Nucleus accumbens (tissue), 56 donors: ENCODE measurements at regions not wholly inside any gene's neighbourhood (a gene's known extent, or its start where the extent isn't known, plus 50 kb on each side); places are given as distances from the start of the nearest gene placed in this dataset.
"Not testable (repeated sequence)": the region's sequence is repeated elsewhere in the genome, so short reads cannot be mapped to it uniquely, and the experiment has no call there.

Source experiments
- DNase-seq, 56 donors: peaks; one replicate each; lab custom pipeline; 2025; lab: John Stamatoyannopoulos, UW

DNA sequence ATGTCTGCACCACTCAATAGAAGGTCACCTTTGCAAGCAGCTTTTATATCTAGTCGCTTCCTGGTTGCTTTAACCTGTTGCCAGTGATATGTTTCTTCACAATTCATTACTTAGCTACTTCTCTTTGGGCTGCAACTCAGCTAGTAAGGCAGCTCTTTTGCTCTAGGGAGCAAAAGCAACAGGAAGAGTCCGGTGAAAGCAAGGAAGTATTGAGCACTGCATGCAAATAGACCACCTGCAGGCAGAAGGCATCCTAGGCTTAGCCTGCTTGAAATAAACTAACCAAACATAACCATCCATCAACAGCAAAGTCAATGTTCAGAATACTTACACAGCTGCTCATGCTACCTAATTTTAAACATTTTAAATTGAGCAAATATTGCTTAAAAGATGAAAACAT is 529.2 kb upstream of the LINC00305 start:
- no peak for DNase-seq

DNA sequence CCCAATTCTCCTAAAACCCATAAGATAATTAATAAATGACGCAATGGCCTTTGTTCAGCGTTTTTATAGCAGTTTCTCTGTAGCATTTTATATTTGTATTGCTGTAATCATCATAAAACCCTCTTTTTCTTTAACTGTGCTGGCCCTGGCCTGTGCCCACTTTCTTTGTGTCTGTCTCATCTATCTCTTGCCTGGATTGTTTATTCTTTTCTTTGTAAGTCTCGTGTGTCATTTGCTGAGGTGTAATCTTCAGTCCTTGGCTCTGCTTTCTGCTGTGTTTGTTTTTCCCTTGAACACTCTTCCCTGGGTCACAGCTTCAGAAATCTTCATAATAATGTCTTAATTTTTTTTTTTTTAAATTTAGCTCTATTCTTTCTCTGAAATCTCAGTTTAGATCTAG is 525.8 kb upstream of the LINC00305 start:
- no peak for DNase-seq

DNA sequence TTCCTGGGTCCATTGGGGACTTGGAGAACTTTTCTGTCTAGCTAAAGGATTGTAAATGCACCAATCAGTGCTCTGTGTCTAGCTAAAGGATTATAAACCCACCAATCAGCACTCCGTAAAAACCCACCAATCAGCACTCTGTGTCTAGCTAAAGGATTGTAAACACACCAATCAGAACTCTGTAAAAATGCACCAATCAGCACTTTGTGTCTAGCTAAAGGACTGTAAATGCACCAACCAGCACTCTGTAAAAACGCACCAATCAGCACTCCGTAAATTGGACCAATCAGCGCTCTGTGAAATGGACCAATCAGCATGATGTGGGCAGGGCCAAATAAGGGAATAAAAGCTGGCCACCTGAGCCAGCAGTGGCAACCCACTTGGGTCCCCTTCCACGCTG is 522.4 kb upstream of the LINC00305 start:
- DNase-seq = not testable (repeated sequence)

DNA sequence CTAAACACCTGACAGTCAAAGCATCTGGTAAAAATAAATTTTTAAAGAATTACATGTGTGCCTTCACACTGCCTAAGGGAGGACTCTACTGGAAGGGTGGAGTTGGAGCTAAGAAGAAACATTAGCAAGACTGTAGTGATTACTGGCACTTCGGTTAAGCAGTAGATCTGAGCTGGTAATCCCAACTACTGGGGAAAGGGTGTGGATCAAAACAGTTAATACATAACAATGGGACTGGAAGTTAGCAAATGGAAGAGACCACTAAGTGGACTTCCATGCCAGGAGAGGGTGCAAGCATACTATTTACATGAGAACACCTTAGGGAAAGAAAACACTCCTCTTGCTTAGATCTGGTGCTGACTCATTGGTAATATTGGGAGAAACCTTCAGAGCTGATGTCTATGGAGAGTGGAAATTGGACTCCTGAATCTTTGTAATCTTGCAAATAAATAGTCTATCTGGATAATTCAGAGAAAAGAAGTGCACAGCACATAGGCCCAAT is 519.6 kb upstream of the LINC00305 start:
- no peak for DNase-seq

DNA sequence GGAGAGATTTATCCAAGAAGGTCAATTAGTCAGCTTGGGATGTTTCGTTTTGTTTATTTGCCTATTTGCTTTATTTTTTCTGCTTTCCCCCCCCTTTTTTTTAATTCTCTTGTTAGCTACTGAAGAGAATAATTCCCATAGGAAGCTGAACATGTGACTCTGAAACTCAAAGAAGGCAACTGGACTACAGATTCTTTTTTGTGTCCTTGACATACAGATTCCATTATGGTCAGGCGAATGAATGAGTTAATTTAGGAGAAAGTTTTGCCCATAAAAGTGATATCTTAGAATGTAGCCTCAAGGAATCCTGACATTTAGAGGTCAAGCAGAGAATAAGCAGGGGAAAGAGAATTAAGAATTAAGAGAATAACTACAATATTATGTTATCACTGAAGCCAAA is 514.2 kb upstream of the LINC00305 start:
- DNase-seq = no peak

DNA sequence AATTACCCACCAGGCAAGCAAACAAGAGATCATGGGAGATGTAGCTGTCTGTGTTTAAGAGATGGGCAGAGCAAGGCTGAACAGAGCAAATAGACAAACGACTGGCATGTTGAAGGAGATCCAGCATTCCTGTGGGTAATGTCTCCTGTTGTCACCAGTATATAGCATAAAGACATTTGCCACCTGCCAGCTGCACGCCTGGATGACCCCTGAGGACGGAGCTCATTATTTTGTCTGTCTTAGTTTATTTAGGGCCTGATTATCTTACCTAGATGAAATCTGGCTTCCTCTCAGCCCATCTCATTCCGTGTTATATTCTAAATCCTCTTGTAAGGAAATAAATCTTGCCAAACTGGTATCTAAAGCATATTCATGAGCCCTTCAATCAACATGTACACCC is 510.3 kb upstream of the LINC00305 start:
- DNase-seq = no peak

DNA sequence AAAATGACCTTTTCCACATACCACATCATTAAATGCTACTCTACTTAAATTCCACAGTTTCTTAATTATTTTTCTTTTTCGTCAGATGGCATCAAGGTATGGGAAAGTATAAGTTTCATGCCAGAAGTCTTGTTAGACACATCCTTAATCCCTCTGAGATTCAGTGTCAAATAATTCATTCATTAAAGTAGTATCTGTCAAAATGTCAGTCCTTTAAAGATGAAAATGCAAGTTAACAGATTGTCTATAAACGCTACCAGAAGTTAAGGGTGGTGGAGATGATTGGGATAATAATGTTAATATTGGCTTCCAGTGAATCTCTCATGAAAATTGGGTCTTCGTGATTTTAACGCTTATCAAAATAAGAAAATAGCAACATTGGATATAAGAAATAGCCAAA is 504.2 kb upstream of the LINC00305 start:
- DNase-seq = no peak

DNA sequence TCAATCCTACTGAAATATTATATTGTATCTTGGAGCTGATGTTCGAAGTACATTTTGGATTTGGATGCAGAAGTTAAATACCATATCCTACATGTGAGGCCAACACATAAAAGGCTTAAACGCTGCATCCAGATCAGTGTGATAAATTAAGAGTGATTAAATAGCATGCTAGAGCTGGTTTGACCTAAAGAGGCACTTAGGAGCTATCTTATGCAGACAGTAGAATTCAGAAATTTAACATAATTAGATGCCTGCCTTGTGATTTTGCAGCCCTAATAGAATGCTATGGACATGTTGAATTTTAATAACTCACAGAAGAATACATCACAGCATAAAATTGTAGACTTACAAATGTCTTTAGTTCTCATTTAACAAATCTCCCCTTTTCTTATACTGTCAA is 501.2 kb upstream of the LINC00305 start:
- DNase-seq = no peak

DNA sequence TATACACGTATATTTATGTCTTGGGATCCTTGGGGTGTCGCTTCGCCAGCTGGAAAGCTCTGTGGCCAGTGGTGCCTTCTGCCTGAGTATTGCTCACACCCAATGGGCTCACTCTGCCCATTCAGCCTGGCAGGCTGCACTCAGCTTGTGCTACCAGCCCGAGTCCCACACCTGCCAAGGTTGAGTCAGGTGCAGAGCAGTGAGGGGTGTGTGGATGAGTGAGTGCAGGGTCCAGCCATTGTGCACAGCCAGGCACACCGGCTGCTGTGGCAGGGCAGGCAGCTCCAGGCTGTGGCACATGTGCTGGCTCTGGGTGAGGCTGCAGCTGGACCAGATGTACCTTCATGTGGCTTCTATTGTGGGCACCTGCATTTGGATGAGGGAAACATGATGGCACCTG is 496.9 kb upstream of the LINC00305 start:
- DNase-seq = no peak

DNA sequence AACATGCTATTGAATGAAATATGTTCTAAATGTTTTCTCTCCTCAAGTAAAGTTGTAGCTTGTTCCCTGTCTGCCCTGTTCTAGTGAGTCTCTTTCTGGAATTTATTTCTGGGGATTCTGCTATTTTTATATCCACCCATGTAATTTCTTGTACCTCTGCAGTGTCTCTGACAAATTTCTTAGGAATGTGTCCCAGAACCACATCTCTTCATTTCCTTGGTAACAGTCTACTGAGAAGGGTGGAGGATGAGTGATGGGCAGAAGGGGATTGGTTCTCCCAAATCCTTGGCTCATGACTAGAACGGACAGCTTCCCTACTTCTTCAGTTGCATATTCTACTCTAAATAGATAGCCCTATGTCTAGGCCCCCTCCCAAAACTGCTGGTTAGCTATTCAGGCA is 490.6 kb upstream of the LINC00305 start:
- DNase-seq = peak in 1 of 56 donors; percentile 30

DNA sequence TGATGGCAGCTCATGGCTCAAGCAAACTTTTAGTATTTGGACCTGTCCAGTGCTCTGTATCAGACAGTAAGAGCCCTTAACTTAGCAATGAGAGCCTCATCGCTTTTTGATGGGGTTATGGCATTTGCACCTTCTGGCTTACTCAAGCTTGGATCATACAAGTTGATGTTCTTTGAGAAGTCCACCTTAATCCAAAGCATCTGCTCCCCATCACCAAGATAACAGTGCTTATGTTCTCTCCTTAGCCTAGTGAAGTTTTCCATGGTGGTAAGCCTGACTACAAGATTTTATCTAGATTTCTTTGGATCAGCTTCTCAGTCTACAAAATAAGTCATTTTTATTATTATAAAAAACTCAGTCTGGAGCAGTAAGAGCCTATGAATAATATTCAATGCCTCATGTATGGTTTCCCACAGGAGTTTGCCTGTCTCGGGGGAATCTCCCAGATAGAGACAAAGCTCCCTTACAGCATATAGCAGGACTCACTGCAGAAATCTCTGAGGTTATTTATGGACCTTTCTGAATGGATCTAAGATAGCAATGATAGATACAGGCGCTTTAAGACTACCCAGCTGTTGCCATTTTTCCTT is 472.2 kb upstream of the LINC00305 start:
- no peak for DNase-seq

DNA sequence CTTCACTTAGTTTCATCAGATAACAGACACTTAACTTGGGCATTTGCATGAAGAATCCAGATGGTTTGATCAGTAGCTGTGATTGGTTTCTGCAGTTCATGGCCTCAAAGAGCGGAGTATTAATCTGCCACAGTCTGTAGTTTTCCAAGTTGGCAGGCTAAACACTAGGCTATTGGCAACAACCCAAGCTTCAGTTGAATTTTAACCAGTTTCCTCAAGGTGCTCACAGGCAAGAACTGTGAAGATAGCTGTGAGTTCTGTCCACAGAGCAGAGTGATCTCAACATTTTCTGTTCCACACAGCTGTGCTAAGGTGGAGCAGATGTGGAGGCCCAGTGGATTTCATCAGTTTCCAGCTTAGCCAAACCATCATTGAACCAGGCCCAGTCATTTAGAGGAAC is 469.5 kb upstream of the LINC00305 start:
- DNase-seq = no peak

DNA sequence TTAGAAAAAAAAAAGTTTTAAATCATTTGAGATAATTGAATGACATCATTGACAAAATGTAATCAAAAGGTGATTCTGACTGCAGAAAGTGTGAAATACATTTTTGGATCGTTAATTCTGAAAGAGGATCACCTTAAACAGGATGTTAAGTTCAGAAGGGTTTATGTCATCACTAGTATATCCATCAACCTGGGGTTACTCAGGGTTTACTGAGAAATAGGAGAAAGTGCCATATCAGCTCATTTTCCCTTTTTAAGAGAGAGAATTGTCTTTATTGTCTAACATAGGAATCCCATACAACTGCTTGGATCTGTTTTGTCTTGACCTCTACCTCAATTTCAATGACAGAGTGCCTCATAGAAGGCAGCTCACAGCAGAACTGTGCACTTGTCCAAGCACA is 466.1 kb upstream of the LINC00305 start:
- no peak for DNase-seq

DNA sequence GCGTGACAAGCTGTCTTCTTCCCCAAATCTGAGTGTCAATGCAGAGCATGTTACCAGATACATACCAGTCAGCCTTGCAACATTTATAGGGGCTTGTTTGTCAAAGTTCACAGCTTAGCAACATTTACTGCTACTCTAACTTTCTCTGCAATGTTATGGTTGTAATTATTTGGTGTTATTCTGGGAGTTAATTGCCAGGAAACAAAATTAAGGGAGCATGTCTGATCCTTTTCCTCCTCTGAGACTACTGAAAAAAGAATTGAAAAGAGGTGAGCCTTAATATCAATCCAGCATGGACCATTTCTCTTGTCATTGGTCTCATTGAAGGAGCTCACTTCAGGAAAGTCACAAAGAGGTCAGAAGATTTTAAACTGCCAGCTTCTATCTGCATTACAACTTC is 465.6 kb upstream of the LINC00305 start:
- DNase-seq = no peak

DNA sequence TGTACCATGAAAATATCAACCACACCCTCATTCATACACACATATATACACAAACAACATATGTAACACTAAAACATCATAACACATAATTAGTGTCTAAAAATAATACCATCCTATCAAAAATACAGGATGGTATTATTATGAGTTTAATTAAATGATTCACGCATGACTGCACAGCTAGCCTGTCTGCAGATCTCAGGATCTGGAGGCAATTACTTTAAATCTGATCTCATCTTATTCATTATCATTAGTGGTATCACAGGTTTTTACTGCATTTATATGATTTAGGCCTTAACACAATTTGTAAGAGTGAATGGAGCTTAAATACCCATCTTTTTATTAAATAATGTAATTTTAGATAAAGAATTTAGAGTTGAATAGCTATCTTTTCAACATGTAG is 443.4 kb upstream of the LINC00305 start:
- no peak for DNase-seq

DNA sequence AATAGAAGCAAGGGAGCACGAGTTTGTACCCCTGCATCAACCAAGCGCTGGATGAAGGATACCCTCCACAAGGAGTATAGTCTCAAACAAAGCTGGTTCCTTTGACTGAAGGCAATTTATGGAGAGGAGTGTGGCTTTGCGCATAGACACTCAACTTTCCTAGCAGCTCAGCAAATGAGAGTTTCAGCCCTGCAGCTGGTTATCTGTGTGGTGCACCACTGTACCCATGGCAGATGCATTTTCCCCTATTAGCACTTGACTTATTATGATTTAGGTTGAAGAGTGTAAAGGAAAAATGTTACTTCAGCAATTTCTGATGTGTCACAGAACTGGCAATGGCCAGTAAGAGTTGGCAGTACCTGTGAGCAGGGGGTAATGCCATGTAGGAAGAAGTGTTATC is 440.1 kb upstream of the LINC00305 start:
- no peak for DNase-seq

DNA sequence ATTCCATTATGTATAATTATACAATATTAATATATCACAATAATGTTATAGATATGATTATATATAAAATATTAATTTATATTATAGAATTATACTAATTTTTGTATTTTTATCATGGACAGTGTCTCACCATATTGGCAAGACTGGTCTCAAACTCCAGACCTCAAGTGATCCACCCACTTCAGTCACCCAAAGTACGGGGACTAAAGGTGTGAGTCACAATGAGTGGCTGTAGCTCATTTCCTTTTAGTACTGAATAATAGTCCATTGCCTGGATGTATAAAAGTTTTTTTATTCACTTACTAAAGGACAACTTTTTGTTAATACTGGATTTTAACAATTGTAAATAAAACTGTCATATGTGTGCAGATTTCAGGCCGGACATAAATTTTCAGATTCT is 417.6 kb upstream of the LINC00305 start:
- DNase-seq = no peak

DNA sequence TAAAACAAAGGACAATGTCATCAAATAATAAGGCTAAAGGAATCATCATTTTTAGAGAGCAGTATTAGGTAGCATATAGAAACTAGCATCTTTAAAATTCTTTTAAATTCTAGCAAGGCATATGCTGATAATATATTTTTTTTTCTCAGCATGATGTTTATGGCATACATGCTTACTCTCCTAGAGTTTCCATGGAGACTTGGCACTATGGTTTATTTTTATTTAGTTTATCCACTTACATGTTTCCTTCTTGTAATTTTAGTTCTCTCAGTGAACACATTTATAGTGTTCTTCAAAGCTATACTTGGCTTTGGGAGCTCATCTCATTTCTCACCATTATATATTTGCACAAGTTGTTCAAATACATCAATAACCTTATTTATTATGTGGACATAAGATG is 413.8 kb upstream of the LINC00305 start:
- DNase-seq = no peak

DNA sequence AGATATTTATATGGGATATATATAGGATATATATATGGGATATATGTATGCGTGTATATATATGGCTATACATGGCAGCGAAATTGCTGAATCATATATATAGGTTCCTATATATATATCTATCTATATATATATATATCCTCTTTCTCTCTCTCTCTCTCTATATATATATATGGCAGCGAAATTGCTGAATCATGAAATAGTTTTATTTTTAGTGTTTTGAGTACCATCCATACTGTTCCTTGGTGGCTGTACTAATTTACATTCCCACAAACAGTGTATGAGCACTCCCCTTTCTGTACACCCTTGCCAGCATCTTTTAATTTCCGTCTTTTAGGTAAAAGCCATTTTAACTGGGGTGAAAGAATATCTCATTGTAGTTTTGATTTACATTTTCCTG is 397.6 kb upstream of the LINC00305 start:
- DNase-seq = no peak

DNA sequence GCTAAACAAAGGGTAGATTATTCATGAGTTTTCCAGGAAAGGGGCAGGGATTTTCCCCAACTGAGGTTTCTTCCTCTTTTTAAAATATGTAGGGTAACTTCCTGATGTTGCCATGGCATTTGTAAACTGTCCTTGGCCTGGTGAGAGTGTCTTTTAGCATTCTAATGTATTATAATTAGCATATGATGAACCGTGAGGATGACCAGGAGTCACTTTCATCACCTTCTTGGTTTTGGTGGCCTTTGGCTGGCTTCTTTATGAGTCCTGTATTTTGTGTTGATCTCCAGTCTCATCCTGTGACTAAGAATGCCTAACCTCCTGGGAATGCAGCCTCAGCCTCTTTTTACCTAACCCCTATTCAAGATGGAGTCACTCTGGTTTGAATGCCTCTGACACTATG is 391.0 kb upstream of the LINC00305 start:
- no peak for DNase-seq

DNA sequence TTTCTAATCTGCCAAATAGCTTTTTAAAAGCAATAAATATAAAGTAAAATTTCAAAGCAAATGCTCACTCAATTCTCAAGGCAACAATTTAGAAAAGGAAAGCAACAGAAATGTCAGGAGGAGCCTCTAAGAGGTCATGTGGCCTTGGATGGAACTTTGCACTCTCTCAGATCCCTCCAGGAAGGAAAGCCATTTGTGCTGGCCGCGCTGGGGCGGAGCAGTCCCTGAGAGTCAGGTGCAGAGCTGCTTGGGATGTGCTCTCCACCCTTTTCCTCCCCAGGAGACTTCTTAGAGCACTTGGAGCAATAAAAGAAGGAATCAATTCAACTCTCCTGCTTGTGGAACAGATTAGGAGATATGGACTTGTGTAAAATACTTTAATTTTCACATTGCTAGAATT is 379.8 kb upstream of the LINC00305 start:
- DNase-seq = no peak

DNA sequence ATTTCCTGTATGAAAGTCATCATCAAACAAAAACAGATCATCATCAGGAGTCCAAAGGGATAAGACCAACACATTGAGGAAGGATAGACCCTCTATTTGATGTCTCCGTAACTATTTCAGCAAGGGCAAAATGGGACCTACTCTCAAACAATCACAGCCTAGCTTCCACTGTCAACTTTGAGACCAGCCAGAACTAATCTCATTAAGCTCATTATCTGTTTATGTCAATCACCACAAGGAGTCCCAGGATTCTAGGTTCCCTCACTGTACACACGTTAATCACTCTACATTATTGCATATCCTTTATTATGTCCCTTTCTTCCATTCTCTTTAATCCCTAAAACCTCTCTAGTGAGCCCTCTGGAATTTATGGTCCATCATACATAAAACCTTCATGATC is 370.3 kb upstream of the LINC00305 start:
- no peak for DNase-seq

DNA sequence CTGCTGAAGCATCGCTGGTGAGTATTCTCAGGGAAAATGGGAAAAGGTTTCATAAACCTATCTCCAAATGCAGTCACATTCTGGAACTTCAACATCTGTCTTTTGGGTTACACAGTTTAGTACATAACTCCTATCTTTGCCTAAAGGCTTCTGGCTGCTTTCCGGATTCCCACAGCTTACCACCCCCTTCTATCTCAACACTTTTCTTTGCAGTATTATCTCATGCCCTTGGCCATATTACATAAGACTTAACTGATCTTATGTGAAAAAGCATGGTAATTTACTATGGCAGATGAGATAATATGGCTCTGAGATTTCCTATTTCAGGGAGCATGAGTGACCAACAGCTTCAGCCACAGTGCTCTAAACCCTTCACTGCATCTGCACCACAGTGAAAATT is 369.3 kb upstream of the LINC00305 start:
- DNase-seq = no peak
